ENCODE measurements at regions not wholly inside any gene's neighbourhood (a gene's known extent, or its start where the extent isn't known, plus 50 kb on each side); places are given as distances from the start of the nearest gene placed in this dataset.

- Mint-ChIP-seq H3K27me3 (ENCODE audit: low read depth) (no peaks in the 10 kb centered on the region), H3K9me3 (no peaks in the 10 kb centered on the region), H3K27ac (ENCODE audit: unreplicated experiment) (no peak overlapping the region), H3K4me3 (no peak overlapping the region), H3K4me1 (peaks cover 7% of the 10 kb centered on the region), H3K36me3 (ENCODE audit: low read depth) (no peaks in the 10 kb centered on the region)
- TF ChIP-seq CTCF (conservative IDR thresholded peaks at IDR 0.05), result no peak
- DNase-seq (ENCODE audit: low read depth, low spot score), result no peak
These were observed 232.9 kb downstream of the BUD13 start for GRCh38 chr11:116539836-116540418.

- Mint-ChIP-seq H3K9me3 (no peaks in the 10 kb centered on the region), H3K4me1 (peaks cover 13% of the 10 kb centered on the region), H3K36me3 (ENCODE audit: low read depth) (no peaks in the 10 kb centered on the region), H3K4me3 (no peak overlapping the region), H3K27me3 (ENCODE audit: low read depth) (peaks cover 2% of the 10 kb centered on the region), H3K27ac (ENCODE audit: unreplicated experiment) (no peak overlapping the region)
- no peak for TF ChIP-seq CTCF (conservative IDR thresholded peaks at IDR 0.05)
- no peak for DNase-seq (ENCODE audit: low read depth, low spot score)
These were observed 233.6 kb downstream of the BUD13 start for GRCh38 chr11:116539211-116539610.

- Mint-ChIP-seq H3K27me3 (ENCODE audit: low read depth) (peaks cover 2% of the 10 kb centered on the region), H3K4me1 (peaks cover 18% of the 10 kb centered on the region), H3K27ac (ENCODE audit: unreplicated experiment) (no peak overlapping the region)
These were observed 234.1 kb downstream of the BUD13 start for GRCh38 chr11:116538677-116539076.

GRCh38 chr11:116537709-116538108 is 235.1 kb downstream of the BUD13 start:
- Mint-ChIP-seq H3K27ac (ENCODE audit: unreplicated experiment) (no peak overlapping the region), H3K36me3 (ENCODE audit: low read depth) (no peaks in the 10 kb centered on the region), H3K4me1 (peaks cover 28% of the 10 kb centered on the region), H3K27me3 (ENCODE audit: low read depth) (peaks cover 2% of the 10 kb centered on the region), H3K4me3 (no peak overlapping the region), H3K9me3 (no peaks in the 10 kb centered on the region)
- TF ChIP-seq CTCF (conservative IDR thresholded peaks at IDR 0.05), result no peak
- DNase-seq (ENCODE audit: low read depth, low spot score), result no peak

More at GRCh38 chr11:116538677-116539076, 234.1 kb downstream of the BUD13 start:
- no peak overlapping the region for H3K4me3 Mint-ChIP-seq
- TF ChIP-seq CTCF (conservative IDR thresholded peaks at IDR 0.05), result no peak
- H3K36me3 Mint-ChIP-seq (ENCODE audit: low read depth), result no peaks in the 10 kb centered on the region
- H3K9me3 Mint-ChIP-seq, result no peaks in the 10 kb centered on the region
- no peak for DNase-seq (ENCODE audit: low read depth, low spot score)

GRCh38 chr11:116537121-116537520 is 235.7 kb downstream of the BUD13 start:
- DNase-seq (ENCODE audit: low read depth, low spot score), result no peak
- no peak for TF ChIP-seq CTCF (conservative IDR thresholded peaks at IDR 0.05)
- H3K9me3 Mint-ChIP-seq, result no peaks in the 10 kb centered on the region
- H3K27me3 Mint-ChIP-seq (ENCODE audit: low read depth), result peaks cover 3% of the 10 kb centered on the region
- peaks cover 34% of the 10 kb centered on the region for H3K4me1 Mint-ChIP-seq
- H3K27ac Mint-ChIP-seq (ENCODE audit: unreplicated experiment), result peak overlapping the region; percentile 32
- H3K4me3 Mint-ChIP-seq, result no peak overlapping the region
- no peaks in the 10 kb centered on the region for H3K36me3 Mint-ChIP-seq (ENCODE audit: low read depth)
